ENCODE measurements at regions not wholly inside any gene's neighbourhood (a gene's known extent, or its start where the extent isn't known, plus 50 kb on each side); places are given as distances from the start of the nearest gene placed in this dataset.

- TF ChIP-seq EZH2 (IDR thresholded peaks at IDR 0.05; ENCODE audit: borderline replicate concordance) (no peak), CTCF (IDR thresholded peaks at IDR 0.05; ENCODE audit: poor library complexity) (no peak)
Observed at GRCh38 chr1:194431121-194431520, 1244.7 kb upstream of the B3GALT2 start.
